ENCODE measurements at regions not wholly inside any gene's neighbourhood (a gene's known extent, or its start where the extent isn't known, plus 50 kb on each side); places are given as distances from the start of the nearest gene placed in this dataset.
A peak's percentile ranks its signal among the peaks of the same experiment; 100 is the strongest.

- Mint-ChIP-seq H3K36me3 (ENCODE audit: low read depth) (peaks cover 11% of the 10 kb centered on the region), H3K9me3 (no peaks in the 10 kb centered on the region), H3K27me3 (ENCODE audit: low read depth) (no peaks in the 10 kb centered on the region), H3K4me1 (ENCODE audit: low read depth) (peaks cover 40% of the 10 kb centered on the region), H3K27ac (no peak overlapping the region), H3K4me3 (ENCODE audit: low read depth) (no peak overlapping the region)
- no peak for DNase-seq (ENCODE audit: low spot score)
- intact Hi-C loops (cut with micrococcal nuclease): no loop called here
Measured at GRCh38 chr2:144217853-144218633, 301.9 kb downstream of the ZEB2 start.

- peaks cover 46% of the 10 kb centered on the region for H3K4me1 Mint-ChIP-seq (ENCODE audit: low read depth)
- DNase-seq (ENCODE audit: low spot score): no peak
- peak overlapping the region; percentile 40 for H3K4me3 Mint-ChIP-seq (ENCODE audit: low read depth)
- no peaks in the 10 kb centered on the region for H3K27me3 Mint-ChIP-seq (ENCODE audit: low read depth)
- H3K27ac Mint-ChIP-seq: peak overlapping the region; percentile 94
- intact Hi-C loops (cut with micrococcal nuclease): loop anchor here (1.0 kb wide), 1 partner anchor 18 kb away; no protein-coding TSS in a partner anchor
- H3K36me3 Mint-ChIP-seq (ENCODE audit: low read depth): peaks cover 8% of the 10 kb centered on the region
- no peaks in the 10 kb centered on the region for H3K9me3 Mint-ChIP-seq
Measured at GRCh38 chr2:144215701-144216675, 303.9 kb downstream of the ZEB2 start.

GRCh38 chr2:144215207-144215606 is 304.7 kb downstream of the ZEB2 start:
- Mint-ChIP-seq H3K4me1 (ENCODE audit: low read depth) (peaks cover 47% of the 10 kb centered on the region), H3K27ac (no peak overlapping the region), H3K27me3 (ENCODE audit: low read depth) (no peaks in the 10 kb centered on the region), H3K4me3 (ENCODE audit: low read depth) (no peak overlapping the region), H3K36me3 (ENCODE audit: low read depth) (peaks cover 13% of the 10 kb centered on the region), H3K9me3 (no peaks in the 10 kb centered on the region)
- no peak for DNase-seq (ENCODE audit: low spot score)
- intact Hi-C loops (cut with micrococcal nuclease): no loop called here

- Mint-ChIP-seq H3K4me1 (ENCODE audit: low read depth) (peaks cover 50% of the 10 kb centered on the region), H3K36me3 (ENCODE audit: low read depth) (peaks cover 24% of the 10 kb centered on the region), H3K9me3 (no peaks in the 10 kb centered on the region), H3K27me3 (ENCODE audit: low read depth) (no peaks in the 10 kb centered on the region), H3K27ac (peak overlapping the region; percentile 39), H3K4me3 (ENCODE audit: low read depth) (no peak overlapping the region)
- DNase-seq (ENCODE audit: low spot score): no peak
- intact Hi-C loops (cut with micrococcal nuclease): no loop called here
Measured at GRCh38 chr2:144213797-144214196, 306.1 kb downstream of the ZEB2 start.

GRCh38 chr2:144211826-144212225 is 308.1 kb downstream of the ZEB2 start:
- H3K4me1 Mint-ChIP-seq (ENCODE audit: low read depth): peaks cover 44% of the 10 kb centered on the region
- H3K4me3 Mint-ChIP-seq (ENCODE audit: low read depth): no peak overlapping the region

GRCh38 chr2:144211065-144211464 is 308.9 kb downstream of the ZEB2 start:
- DNase-seq (ENCODE audit: low spot score): no peak
- Mint-ChIP-seq H3K4me1 (ENCODE audit: low read depth) (peaks cover 37% of the 10 kb centered on the region), H3K4me3 (ENCODE audit: low read depth) (no peak overlapping the region), H3K9me3 (no peaks in the 10 kb centered on the region), H3K27ac (peak overlapping the region; percentile 38), H3K27me3 (ENCODE audit: low read depth) (no peaks in the 10 kb centered on the region), H3K36me3 (ENCODE audit: low read depth) (peaks cover 42% of the 10 kb centered on the region)
- intact Hi-C loops (cut with micrococcal nuclease): loop anchor here (2.0 kb wide), 1 partner anchor 28 kb away; no protein-coding TSS in a partner anchor

More at GRCh38 chr2:144211826-144212225, 308.1 kb downstream of the ZEB2 start:
- Mint-ChIP-seq H3K27me3 (ENCODE audit: low read depth) (no peaks in the 10 kb centered on the region), H3K36me3 (ENCODE audit: low read depth) (peaks cover 36% of the 10 kb centered on the region), H3K9me3 (no peaks in the 10 kb centered on the region), H3K27ac (peak overlapping the region; percentile 38)
- intact Hi-C loops (cut with micrococcal nuclease): loop anchor here (2.0 kb wide), 1 partner anchor 29 kb away; no protein-coding TSS in a partner anchor
- no peak for DNase-seq (ENCODE audit: low spot score)

GRCh38 chr2:144210076-144210475 is 309.8 kb downstream of the ZEB2 start:
- intact Hi-C loops (cut with micrococcal nuclease): loop anchor here (2.0 kb wide), 1 partner anchor 27 kb away; no protein-coding TSS in a partner anchor
- no peaks in the 10 kb centered on the region for H3K9me3 Mint-ChIP-seq
- no peaks in the 10 kb centered on the region for H3K27me3 Mint-ChIP-seq (ENCODE audit: low read depth)
- H3K27ac Mint-ChIP-seq: no peak overlapping the region
- H3K4me1 Mint-ChIP-seq (ENCODE audit: low read depth): peaks cover 31% of the 10 kb centered on the region
- H3K36me3 Mint-ChIP-seq (ENCODE audit: low read depth): peaks cover 38% of the 10 kb centered on the region
- no peak overlapping the region for H3K4me3 Mint-ChIP-seq (ENCODE audit: low read depth)
- DNase-seq (ENCODE audit: low spot score): no peak

- Mint-ChIP-seq H3K4me3 (ENCODE audit: low read depth) (no peak overlapping the region), H3K27me3 (ENCODE audit: low read depth) (no peaks in the 10 kb centered on the region), H3K36me3 (ENCODE audit: low read depth) (peaks cover 46% of the 10 kb centered on the region), H3K9me3 (no peaks in the 10 kb centered on the region), H3K27ac (no peak overlapping the region), H3K4me1 (ENCODE audit: low read depth) (peaks cover 23% of the 10 kb centered on the region)
- DNase-seq (ENCODE audit: low spot score): no peak
- intact Hi-C loops (cut with micrococcal nuclease): no loop called here
Measured at GRCh38 chr2:144208924-144209323, 311.0 kb downstream of the ZEB2 start.

- no peak for DNase-seq (ENCODE audit: low spot score)
- no peaks in the 10 kb centered on the region for H3K27me3 Mint-ChIP-seq (ENCODE audit: low read depth)
- intact Hi-C loops (cut with micrococcal nuclease): no loop called here
- H3K9me3 Mint-ChIP-seq: peaks cover 6% of the 10 kb centered on the region
- no peak overlapping the region for H3K27ac Mint-ChIP-seq
- no peak overlapping the region for H3K4me3 Mint-ChIP-seq (ENCODE audit: low read depth)
- H3K4me1 Mint-ChIP-seq (ENCODE audit: low read depth): peaks cover 23% of the 10 kb centered on the region
- H3K36me3 Mint-ChIP-seq (ENCODE audit: low read depth): peaks cover 59% of the 10 kb centered on the region
Measured at GRCh38 chr2:144206019-144206418, 313.9 kb downstream of the ZEB2 start.

GRCh38 chr2:144201868-144202468 is 318.0 kb downstream of the ZEB2 start:
- H3K4me3 Mint-ChIP-seq (ENCODE audit: low read depth): no peak overlapping the region
- H3K27ac Mint-ChIP-seq: peak overlapping the region; percentile 75
- H3K36me3 Mint-ChIP-seq (ENCODE audit: low read depth): peaks cover 56% of the 10 kb centered on the region
- intact Hi-C loops (cut with micrococcal nuclease): loop anchor here (2.0 to 5.0 kb wide), 4 partner anchors 19 to 123 kb away; no protein-coding TSS in a partner anchor
- peaks cover 14% of the 10 kb centered on the region for H3K9me3 Mint-ChIP-seq
- no peak for DNase-seq (ENCODE audit: low spot score)
- no peaks in the 10 kb centered on the region for H3K27me3 Mint-ChIP-seq (ENCODE audit: low read depth)
- peaks cover 40% of the 10 kb centered on the region for H3K4me1 Mint-ChIP-seq (ENCODE audit: low read depth)

- Mint-ChIP-seq H3K9me3 (peaks cover 14% of the 10 kb centered on the region), H3K27me3 (ENCODE audit: low read depth) (no peaks in the 10 kb centered on the region), H3K4me1 (ENCODE audit: low read depth) (peaks cover 45% of the 10 kb centered on the region), H3K36me3 (ENCODE audit: low read depth) (peaks cover 51% of the 10 kb centered on the region), H3K4me3 (ENCODE audit: low read depth) (no peak overlapping the region), H3K27ac (peak overlapping the region; percentile 80)
- DNase-seq (ENCODE audit: low spot score): no peak
- intact Hi-C loops (cut with micrococcal nuclease): loop anchor here (2.0 to 5.0 kb wide), 4 partner anchors 18 to 124 kb away; no protein-coding TSS in a partner anchor
Measured at GRCh38 chr2:144201126-144201525, 318.8 kb downstream of the ZEB2 start.

- Mint-ChIP-seq H3K27ac (peak overlapping the region; percentile 82), H3K4me1 (ENCODE audit: low read depth) (peaks cover 58% of the 10 kb centered on the region)
- intact Hi-C loops (cut with micrococcal nuclease): loop anchor here (5.0 kb wide), 1 partner anchor 319 kb away; no protein-coding TSS in a partner anchor
Measured at GRCh38 chr2:144198116-144198515, 321.8 kb downstream of the ZEB2 start.

More at GRCh38 chr2:144198116-144198515, 321.8 kb downstream of the ZEB2 start:
- H3K36me3 Mint-ChIP-seq (ENCODE audit: low read depth): peaks cover 41% of the 10 kb centered on the region
- no peaks in the 10 kb centered on the region for H3K27me3 Mint-ChIP-seq (ENCODE audit: low read depth)
- DNase-seq (ENCODE audit: low spot score): no peak
- H3K4me3 Mint-ChIP-seq (ENCODE audit: low read depth): no peak overlapping the region
- H3K9me3 Mint-ChIP-seq: peaks cover 11% of the 10 kb centered on the region
